ENCODE measurements at regions not wholly inside any gene's neighbourhood (a gene's known extent, or its start where the extent isn't known, plus 50 kb on each side); places are given as distances from the start of the nearest gene placed in this dataset.

GRCh38 chr12:61308220-61308619 is 952.0 kb upstream of the USP15 start:
- Histone ChIP-seq H3K27me3 (ENCODE audit: low read length) (no peaks in the 10 kb centered on the region), H3K4me2 (ENCODE audit: low read depth, low read length, poor library complexity, severe bottlenecking) (no peak overlapping the region), H3F3A (ENCODE audit: insufficient read depth) (no peaks in the 10 kb centered on the region), H3K9me2 (replicated peaks; ENCODE audit: insufficient read depth, low read length) (no peaks in the 10 kb centered on the region), H3K79me2 (ENCODE audit: insufficient read depth, low read length) (no peaks in the 10 kb centered on the region), H2AFZ (ENCODE audit: low read depth, low read length, severe bottlenecking) (no peak overlapping the region), H3K9me3 (ENCODE audit: insufficient read depth, low read length) (no peaks in the 10 kb centered on the region), H3K27ac (ENCODE audit: low read depth, low read length) (no peak overlapping the region), H4K20me1 (ENCODE audit: low read depth, low read length) (no peaks in the 10 kb centered on the region), H3K4me3 (ENCODE audit: insufficient read depth, low read length, poor library complexity, severe bottlenecking) (no peak overlapping the region), H3K36me3 (ENCODE audit: low read length) (no peaks in the 10 kb centered on the region), H3K9ac (ENCODE audit: low read length) (no peak overlapping the region)
- TF ChIP-seq EZH2phosphoT487 (conservative IDR thresholded peaks at IDR 0.05; ENCODE audit: low read length) (no peak), CTCF (IDR thresholded peaks at IDR 0.05; ENCODE audit: insufficient read depth, low read length, poor library complexity, severe bottlenecking) (no peak)

GRCh38 chr12:61311413-61311812 is 948.8 kb upstream of the USP15 start:
- Histone ChIP-seq H3K27ac (ENCODE audit: low read depth, low read length) (no peak overlapping the region), H3K9ac (ENCODE audit: low read length) (no peak overlapping the region), H3F3A (ENCODE audit: insufficient read depth) (no peaks in the 10 kb centered on the region), H3K36me3 (ENCODE audit: low read length) (no peaks in the 10 kb centered on the region), H4K20me1 (ENCODE audit: low read depth, low read length) (no peaks in the 10 kb centered on the region), H3K79me2 (ENCODE audit: insufficient read depth, low read length) (no peaks in the 10 kb centered on the region), H2AFZ (ENCODE audit: low read depth, low read length, severe bottlenecking) (no peak overlapping the region), H3K4me2 (ENCODE audit: low read depth, low read length, poor library complexity, severe bottlenecking) (no peak overlapping the region), H3K9me2 (replicated peaks; ENCODE audit: insufficient read depth, low read length) (no peaks in the 10 kb centered on the region), H3K27me3 (ENCODE audit: low read length) (no peaks in the 10 kb centered on the region), H3K4me3 (ENCODE audit: insufficient read depth, low read length, poor library complexity, severe bottlenecking) (no peak overlapping the region), H3K9me3 (ENCODE audit: insufficient read depth, low read length) (no peaks in the 10 kb centered on the region)
- TF ChIP-seq EZH2phosphoT487 (conservative IDR thresholded peaks at IDR 0.05; ENCODE audit: low read length) (no peak), CTCF (IDR thresholded peaks at IDR 0.05; ENCODE audit: insufficient read depth, low read length, poor library complexity, severe bottlenecking) (no peak)

- Histone ChIP-seq H3K9me2 (replicated peaks; ENCODE audit: insufficient read depth, low read length) (no peaks in the 10 kb centered on the region; the same call in 1 of the 2 replicates), H3K79me2 (ENCODE audit: insufficient read depth, low read length) (no peaks in the 10 kb centered on the region), H3K36me3 (ENCODE audit: low read length) (no peaks in the 10 kb centered on the region), H3K9ac (ENCODE audit: low read length) (no peak overlapping the region), H3K4me2 (ENCODE audit: low read depth, low read length, poor library complexity, severe bottlenecking) (no peak overlapping the region), H3K9me3 (ENCODE audit: insufficient read depth, low read length) (no peaks in the 10 kb centered on the region), H3K27ac (ENCODE audit: low read depth, low read length) (no peak overlapping the region), H3K27me3 (ENCODE audit: low read length) (no peaks in the 10 kb centered on the region), H3K4me3 (ENCODE audit: insufficient read depth, low read length, poor library complexity, severe bottlenecking) (no peak overlapping the region), H2AFZ (ENCODE audit: low read depth, low read length, severe bottlenecking) (no peak overlapping the region), H3F3A (ENCODE audit: insufficient read depth) (no peaks in the 10 kb centered on the region), H4K20me1 (ENCODE audit: low read depth, low read length) (no peaks in the 10 kb centered on the region)
- TF ChIP-seq CTCF (IDR thresholded peaks at IDR 0.05; ENCODE audit: insufficient read depth, low read length, poor library complexity, severe bottlenecking) (no peak), EZH2phosphoT487 (conservative IDR thresholded peaks at IDR 0.05; ENCODE audit: low read length) (no peak)
These were observed 911.3 kb upstream of the USP15 start for GRCh38 chr12:61348871-61349270.
